SK-N-SH (cell line): ENCODE measurements at regions not wholly inside any gene's neighbourhood (a gene's known extent, or its start where the extent isn't known, plus 50 kb on each side); places are given as distances from the start of the nearest gene placed in this dataset.

ENCODE experiments used
- CTCF ChIA-PET: fragments of 300-600, 350-600 bp; formaldehyde crosslinking; extraction: SDS; loops from one replicate; lab custom pipeline; 2021; lab: Yijun Ruan, JAX
- POLR2A ChIA-PET: fragments of 350-600 bp; sonication (Branson Sonifier 250); formaldehyde crosslinking; extraction: SDS; loops from one replicate; lab custom pipeline; 2020; ENCODE audit warnings: antibody characterized with exemption, inconsistent platforms; lab: Yijun Ruan, JAX
- DNase-seq: peaks from one replicate; pipeline ENCODE4 v3.0.0; 2012
- H2AFZ ChIP-seq: fragments of 200-600 bp; sonication (generic); 2 replicates; pipeline ENCODE4 v1.8.1; 2016; ENCODE audit warnings: antibody characterized with exemption, mild to moderate bottlenecking, low read depth
- H3F3A ChIP-seq: fragments of 200-600 bp; sonication (generic); replicated peaks from 2 replicates; pipeline ENCODE3; 2016; ENCODE audit warnings: antibody characterized with exemption, mild to moderate bottlenecking; ENCODE audit not compliant: insufficient read depth
- H3K27ac ChIP-seq, 2 experiments: fragments of 200-500 bp in 1 of 2; fragments of 200-600 bp in 1 of 2; sonication (Bioruptor generic) in 1 of 2; sonication (generic), shearing (Covaris generic) in 1 of 2; 2 replicates each; pipeline versions ENCODE4 v1.5.1 to v1.6.1; 2014 to 2016; ENCODE audit warnings: low read depth in 2 of 2, inconsistent platforms in 1 of 2, low read length in 1 of 2, mild to moderate bottlenecking in 1 of 2, mixed read lengths in 1 of 2
- H3K27me3 ChIP-seq: fragments of 200-600 bp; sonication (generic), shearing (Covaris generic); 2 replicates; pipeline ENCODE4 v1.6.1; 2016; ENCODE audit warnings: mixed run types; ENCODE audit not compliant: insufficient read depth
- H3K36me3 ChIP-seq, 2 experiments: fragments of 200-500 bp in 1 of 2; fragments of 200-600 bp in 1 of 2; sonication (Bioruptor generic) in 1 of 2; sonication (generic) in 1 of 2; replicated peaks in 1 of 2; 2 replicates each; pipeline versions ENCODE3 to v1.5.1; 2014 to 2016; ENCODE audit warnings: low read length in 1 of 2, mild to moderate bottlenecking in 1 of 2; ENCODE audit not compliant: insufficient read depth in 2 of 2, control insufficient read depth in 1 of 2
- H3K4me1 ChIP-seq, 2 experiments: fragments of 200-500 bp in 1 of 2; fragments of 200-600 bp in 1 of 2; sonication (Bioruptor generic) in 1 of 2; sonication (generic), shearing (Covaris generic) in 1 of 2; 2 replicates each; pipeline versions ENCODE4 v1.5.1 to v1.6.1; 2014 to 2016; ENCODE audit warnings: low read depth in 1 of 2, low read length in 1 of 2, mixed run types in 1 of 2; ENCODE audit not compliant: insufficient read depth in 2 of 2, control insufficient read depth in 1 of 2
- H3K4me2 ChIP-seq: fragments of 200-600 bp; sonication (generic), shearing (Covaris generic); 2 replicates; pipeline ENCODE4 v1.6.1; 2017; ENCODE audit warnings: mixed run types
- H3K4me3 ChIP-seq, 2 experiments: fragments of 200-500 bp in 1 of 2; fragments of 200-600 bp in 1 of 2; sonication (Bioruptor generic) in 1 of 2; sonication (generic), shearing (Covaris generic) in 1 of 2; 2 replicates each; pipeline versions ENCODE4 v1.5.1 to v1.8.1; 2014 to 2016; ENCODE audit warnings: low read depth in 2 of 2, inconsistent platforms in 1 of 2, low read length in 1 of 2, mild to moderate bottlenecking in 1 of 2, mixed read lengths in 1 of 2, moderate library complexity in 1 of 2
- H3K79me2 ChIP-seq: fragments of 200-600 bp; sonication (generic); 2 replicates; pipeline ENCODE4 v1.8.1; 2017; ENCODE audit warnings: mild to moderate bottlenecking; ENCODE audit not compliant: insufficient read depth
- H3K9ac ChIP-seq: fragments of 200-600 bp; sonication (generic); 2 replicates; pipeline ENCODE4 v1.6.1; 2017; ENCODE audit warnings: mixed run types
- H3K9me2 ChIP-seq: fragments of 200-600 bp; sonication (generic); 2 replicates; pipeline ENCODE4 v1.6.1; 2017; ENCODE audit warnings: mixed run types
- H3K9me3 ChIP-seq: fragments of 200-600 bp; sonication (generic); 2 replicates; pipeline ENCODE4 v1.6.1; 2017; ENCODE audit warnings: mixed run types, mild to moderate bottlenecking, moderate library complexity
- H4K20me1 ChIP-seq: fragments of 200-600 bp; sonication (generic); 2 replicates; pipeline ENCODE4 v1.6.1; 2017; ENCODE audit warnings: mild to moderate bottlenecking, mixed run types; ENCODE audit not compliant: insufficient read depth
- CHD2 ChIP-seq: fragments of 150-350 bp; IDR thresholded peaks from 2 replicates; pipeline ENCODE4 v1.6.1; 2018; ENCODE audit warnings: low read length; ENCODE audit not compliant: partially characterized antibody
- EP300 ChIP-seq, 2 experiments: IDR thresholded peaks; 2 replicates each; pipeline versions ENCODE4 v1.4.0 to v1.6.1; 2012; ENCODE audit warnings: borderline replicate concordance in 1 of 2, low read depth in 1 of 2, low read length in 1 of 2
- FOSL2 ChIP-seq: IDR thresholded peaks from 2 replicates; pipeline ENCODE4 v1.4.0; 2012; ENCODE audit warnings: low read depth, mild to moderate bottlenecking, moderate library complexity, borderline replicate concordance
- GABPA ChIP-seq: IDR thresholded peaks from 2 replicates; pipeline ENCODE4 v1.4.0; 2012; ENCODE audit warnings: low read depth, mild to moderate bottlenecking
- MEF2A ChIP-seq: IDR thresholded peaks from 2 replicates; pipeline ENCODE4 v1.4.0; 2012; ENCODE audit warnings: low read depth, borderline replicate concordance
- NRF1 ChIP-seq: IDR thresholded peaks from 2 replicates; pipeline ENCODE4 v1.6.1; 2012; ENCODE audit warnings: low read depth, mild to moderate bottlenecking, low read length
- RAD21 ChIP-seq: IDR thresholded peaks from 2 replicates; pipeline ENCODE4 v1.6.1; 2012; ENCODE audit warnings: mild to moderate bottlenecking, low read length
- SMC3 ChIP-seq: IDR thresholded peaks from 2 replicates; pipeline ENCODE4 v1.6.1; 2012; ENCODE audit warnings: low read depth, low read length, improper control_type of control experiment
- TAF1 ChIP-seq: IDR thresholded peaks from 2 replicates; pipeline ENCODE4 v1.6.1; 2012; ENCODE audit warnings: low read depth, mild to moderate bottlenecking, low read length, moderate library complexity, borderline replicate concordance
- TCF12 ChIP-seq: IDR thresholded peaks from 2 replicates; pipeline ENCODE4 v1.4.0; 2012
- WGBS: methylation state at CpG from one replicate; pipeline ENCODE4 v1.1.6; 2017; ENCODE audit warnings: low lambda C conversion rate; 5-methylcytosine and 5-hydroxymethylcytosine counted together
- TF ChIP-seq, protein P1 (sequence below): IDR thresholded peaks from 2 replicates; pipeline ENCODE4 v1.4.0; 2012; ENCODE audit warnings: low read depth, borderline replicate concordance
- TF ChIP-seq, protein P2 (sequence below): IDR thresholded peaks from 2 replicates; pipeline ENCODE4; 2012
- TF ChIP-seq, protein P3 (sequence below): IDR thresholded peaks from 2 replicates; pipeline ENCODE4 v1.6.1; 2012; ENCODE audit warnings: mild to moderate bottlenecking, low read depth, low read length, moderate library complexity

DNA sequence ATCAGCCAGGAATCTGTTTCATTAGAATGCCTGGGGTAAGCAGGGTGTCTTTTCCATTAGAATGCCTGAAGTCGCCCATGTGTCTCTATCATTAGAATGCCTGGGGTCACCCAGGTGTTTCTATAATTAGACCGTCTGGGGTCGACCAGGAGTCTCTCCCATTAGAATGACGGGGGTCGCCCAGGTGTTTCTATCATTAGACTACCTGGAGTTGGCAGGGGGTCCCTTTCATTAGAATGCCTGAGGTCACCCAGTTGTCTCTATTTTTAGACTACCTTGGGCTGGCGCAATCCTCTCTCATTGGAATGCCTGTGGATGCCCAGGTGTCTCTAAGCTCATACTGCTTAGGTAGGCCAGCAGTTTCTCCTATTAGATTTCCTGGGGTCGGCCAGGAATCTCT is 1447.6 kb downstream of the UQCRFS1 start (continued):
- TF ChIP-seq, protein P1, sequence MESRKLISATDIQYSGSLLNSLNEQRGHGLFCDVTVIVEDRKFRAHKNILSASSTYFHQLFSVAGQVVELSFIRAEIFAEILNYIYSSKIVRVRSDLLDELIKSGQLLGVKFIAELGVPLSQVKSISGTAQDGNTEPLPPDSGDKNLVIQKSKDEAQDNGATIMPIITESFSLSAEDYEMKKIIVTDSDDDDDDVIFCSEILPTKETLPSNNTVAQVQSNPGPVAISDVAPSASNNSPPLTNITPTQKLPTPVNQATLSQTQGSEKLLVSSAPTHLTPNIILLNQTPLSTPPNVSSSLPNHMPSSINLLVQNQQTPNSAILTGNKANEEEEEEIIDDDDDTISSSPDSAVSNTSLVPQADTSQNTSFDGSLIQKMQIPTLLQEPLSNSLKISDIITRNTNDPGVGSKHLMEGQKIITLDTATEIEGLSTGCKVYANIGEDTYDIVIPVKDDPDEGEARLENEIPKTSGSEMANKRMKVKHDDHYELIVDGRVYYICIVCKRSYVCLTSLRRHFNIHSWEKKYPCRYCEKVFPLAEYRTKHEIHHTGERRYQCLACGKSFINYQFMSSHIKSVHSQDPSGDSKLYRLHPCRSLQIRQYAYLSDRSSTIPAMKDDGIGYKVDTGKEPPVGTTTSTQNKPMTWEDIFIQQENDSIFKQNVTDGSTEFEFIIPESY, result no peak
- TF ChIP-seq TAF1 (no peak), NRF1 (no peak), EP300 (IDR thresholded peaks at IDR 0.05; ENCODE audit: borderline replicate concordance in 1 of 2, low read depth in 1 of 2, low read length in 1 of 2) (no peak), TCF12 (no peak), FOSL2 (no peak), CHD2 (no peak)

DNA sequence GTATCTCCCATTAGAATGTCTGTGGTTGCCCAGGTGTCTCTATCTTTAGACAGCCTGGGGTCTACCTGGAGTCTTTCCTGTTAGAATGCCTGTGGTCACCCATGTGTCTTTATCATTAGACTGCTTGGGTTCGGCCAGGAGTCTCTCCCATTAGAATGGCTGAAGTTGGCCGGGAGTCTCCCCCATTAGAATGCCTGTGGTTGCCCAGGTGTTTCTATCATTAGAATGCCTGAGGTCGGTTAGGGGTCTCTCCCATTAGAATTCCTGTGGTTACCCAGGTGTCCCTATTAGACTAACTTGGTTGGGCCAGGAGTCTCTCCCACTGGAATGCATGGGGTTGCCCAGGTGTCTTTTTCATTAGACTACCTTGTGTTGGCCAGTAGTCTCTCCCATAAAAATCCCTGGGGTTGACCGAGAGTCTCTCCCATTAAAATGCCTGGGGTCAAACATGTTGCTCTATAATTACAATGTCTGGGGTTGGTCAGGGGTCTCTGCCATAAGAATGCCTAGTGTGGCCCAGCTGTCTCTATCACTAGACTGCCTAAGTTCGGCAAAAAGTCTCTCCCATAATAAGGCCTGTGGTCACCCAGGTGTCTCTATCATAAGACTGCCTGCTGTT is 1448.7 kb downstream of the UQCRFS1 start:
- 86% methylated on average over 4 of the region's 5 CpGs for WGBS
- Histone ChIP-seq H3K4me3 (no peak overlapping the region), H3K27me3 (no peaks in the 10 kb centered on the region), H3K4me2 (no peak overlapping the region), H3K36me3 (no peaks in the 10 kb centered on the region), H4K20me1 (no peaks in the 10 kb centered on the region), H2AFZ (no peak overlapping the region), H3K9ac (no peak overlapping the region), H3K9me3 (no peaks in the 10 kb centered on the region), H3K27ac (no peak overlapping the region), H3F3A (no peaks in the 10 kb centered on the region), H3K9me2 (no peaks in the 10 kb centered on the region), H3K79me2 (no peaks in the 10 kb centered on the region), H3K4me1 (no peaks in the 10 kb centered on the region)
- TF ChIP-seq MEF2A (no peak), SMC3 (no peak), FOSL2 (no peak), RAD21 (no peak), GABPA (no peak)
- TF ChIP-seq, protein P2, sequence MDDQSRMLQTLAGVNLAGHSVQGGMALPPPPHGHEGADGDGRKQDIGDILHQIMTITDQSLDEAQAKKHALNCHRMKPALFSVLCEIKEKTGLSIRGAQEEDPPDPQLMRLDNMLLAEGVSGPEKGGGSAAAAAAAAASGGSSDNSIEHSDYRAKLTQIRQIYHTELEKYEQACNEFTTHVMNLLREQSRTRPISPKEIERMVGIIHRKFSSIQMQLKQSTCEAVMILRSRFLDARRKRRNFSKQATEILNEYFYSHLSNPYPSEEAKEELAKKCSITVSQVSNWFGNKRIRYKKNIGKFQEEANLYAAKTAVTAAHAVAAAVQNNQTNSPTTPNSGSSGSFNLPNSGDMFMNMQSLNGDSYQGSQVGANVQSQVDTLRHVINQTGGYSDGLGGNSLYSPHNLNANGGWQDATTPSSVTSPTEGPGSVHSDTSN, result no peak
- TF ChIP-seq, protein P3, sequence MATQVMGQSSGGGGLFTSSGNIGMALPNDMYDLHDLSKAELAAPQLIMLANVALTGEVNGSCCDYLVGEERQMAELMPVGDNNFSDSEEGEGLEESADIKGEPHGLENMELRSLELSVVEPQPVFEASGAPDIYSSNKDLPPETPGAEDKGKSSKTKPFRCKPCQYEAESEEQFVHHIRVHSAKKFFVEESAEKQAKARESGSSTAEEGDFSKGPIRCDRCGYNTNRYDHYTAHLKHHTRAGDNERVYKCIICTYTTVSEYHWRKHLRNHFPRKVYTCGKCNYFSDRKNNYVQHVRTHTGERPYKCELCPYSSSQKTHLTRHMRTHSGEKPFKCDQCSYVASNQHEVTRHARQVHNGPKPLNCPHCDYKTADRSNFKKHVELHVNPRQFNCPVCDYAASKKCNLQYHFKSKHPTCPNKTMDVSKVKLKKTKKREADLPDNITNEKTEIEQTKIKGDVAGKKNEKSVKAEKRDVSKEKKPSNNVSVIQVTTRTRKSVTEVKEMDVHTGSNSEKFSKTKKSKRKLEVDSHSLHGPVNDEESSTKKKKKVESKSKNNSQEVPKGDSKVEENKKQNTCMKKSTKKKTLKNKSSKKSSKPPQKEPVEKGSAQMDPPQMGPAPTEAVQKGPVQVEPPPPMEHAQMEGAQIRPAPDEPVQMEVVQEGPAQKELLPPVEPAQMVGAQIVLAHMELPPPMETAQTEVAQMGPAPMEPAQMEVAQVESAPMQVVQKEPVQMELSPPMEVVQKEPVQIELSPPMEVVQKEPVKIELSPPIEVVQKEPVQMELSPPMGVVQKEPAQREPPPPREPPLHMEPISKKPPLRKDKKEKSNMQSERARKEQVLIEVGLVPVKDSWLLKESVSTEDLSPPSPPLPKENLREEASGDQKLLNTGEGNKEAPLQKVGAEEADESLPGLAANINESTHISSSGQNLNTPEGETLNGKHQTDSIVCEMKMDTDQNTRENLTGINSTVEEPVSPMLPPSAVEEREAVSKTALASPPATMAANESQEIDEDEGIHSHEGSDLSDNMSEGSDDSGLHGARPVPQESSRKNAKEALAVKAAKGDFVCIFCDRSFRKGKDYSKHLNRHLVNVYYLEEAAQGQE, result no peak
- POLR2A ChIA-PET, result no interaction called here
- CTCF ChIA-PET, result no interaction called here
- DNase-seq, result no peak
